SK-N-MC (cell line): ENCODE measurements at regions not wholly inside any gene's neighbourhood (a gene's known extent, or its start where the extent isn't known, plus 50 kb on each side); places are given as distances from the start of the nearest gene placed in this dataset.

Experiments
- EZH2 ChIP-seq: fragments of 200-600 bp; sonication (generic); IDR thresholded peaks from one replicate; pipeline ENCODE4 v1.6.1; 2017; ENCODE audit warnings: antibody characterized with exemption
- POLR2AphosphoS5 ChIP-seq: IDR thresholded peaks from 2 replicates; pipeline ENCODE4 v1.6.1; 2012; ENCODE audit warnings: mild to moderate bottlenecking, low read depth, low read length, borderline replicate concordance

DNA sequence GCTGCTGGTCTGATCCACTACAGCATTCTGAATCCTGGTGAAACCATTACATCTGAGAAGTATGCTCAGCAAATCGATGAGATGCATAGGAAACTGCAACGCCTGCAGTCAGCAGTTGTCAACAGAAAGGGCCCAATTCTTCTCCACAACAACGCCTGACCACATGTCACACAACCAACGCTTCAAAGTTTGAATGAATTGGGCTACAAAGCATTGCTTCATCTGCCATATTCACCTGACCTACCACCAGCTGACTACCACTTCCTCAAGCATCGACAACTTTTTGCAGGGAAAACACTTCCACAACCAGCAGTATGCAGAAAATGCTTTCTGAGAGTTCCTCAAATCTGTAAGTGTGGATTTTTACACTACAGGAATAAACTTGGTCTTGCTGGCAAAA lies 54.7 kb upstream of the C2CD4B start:
- TF ChIP-seq POLR2AphosphoS5 (no peak), EZH2 (no peak)
